Endothelial cell of umbilical vein (primary cell): ENCODE measurements at regions not wholly inside any gene's neighbourhood (a gene's known extent, or its start where the extent isn't known, plus 50 kb on each side); places are given as distances from the start of the nearest gene placed in this dataset.
"Not testable (repeated sequence)": the region's sequence is repeated elsewhere in the genome, so short reads cannot be mapped to it uniquely, and the experiment has no call there.

Experiments used
- BruUV-seq: library from RNA; stranded (reverse); fragments of 400-500 nt; replicated peaks from 2 replicates; lab custom pipeline; 2021; lab: Mats Ljungman, UMichigan
- CTCF ChIA-PET: fragments of 300-600, 350-600 bp; sonication (Branson Sonifier 250); formaldehyde crosslinking; loops from one replicate; lab custom pipeline; 2021; ENCODE audit warnings: antibody characterized with exemption, inconsistent platforms; lab: Charles Lee
- POLR2A ChIA-PET: fragments of 300-600, 350-600 bp; sonication (Branson Sonifier 250); formaldehyde crosslinking; loops from one replicate; lab custom pipeline; 2021; ENCODE audit warnings: antibody characterized with exemption, inconsistent platforms; lab: Charles Lee
- DNase-seq: peaks from one replicate; pipeline ENCODE4 v3.0.0-alpha.2; 2011; ENCODE audit warnings: low read depth, low spot score
- FAIRE-seq: peaks from 2 replicates; lab custom pipeline; 2011; peaks lifted over from hg19 to GRCh38; lab: Jason Lieb, UNC
- H2AFZ ChIP-seq: 2 replicates; pipeline ENCODE4 v1.6.0; 2012; ENCODE audit warnings: low read depth, low read length, control low read depth, inconsistent platforms
- H3K27ac ChIP-seq: 2 replicates; pipeline ENCODE4 v1.5.1; 2011; ENCODE audit warnings: low read depth, mild to moderate bottlenecking, control low read depth, low read length, moderate library complexity; ENCODE audit not compliant: insufficient read depth
- H3K27me3 ChIP-seq, 2 experiments: 2 replicates each; pipeline versions ENCODE4 v1.6.0 to v1.6.1; 2011; ENCODE audit warnings: low read length in 2 of 2, mixed read lengths in 1 of 2; ENCODE audit not compliant: control insufficient read depth in 2 of 2, insufficient read depth in 2 of 2
- H3K36me3 ChIP-seq, 2 experiments: 2 replicates in 1 of 2; 3 replicates in 1 of 2; pipeline ENCODE4 v1.5.1; 2011; ENCODE audit warnings: low read length in 2 of 2, mild to moderate bottlenecking in 1 of 2, moderate library complexity in 1 of 2; ENCODE audit not compliant: control insufficient read depth in 2 of 2, insufficient read depth in 2 of 2; ENCODE audit errors: extremely low read depth in 1 of 2
- H3K4me1 ChIP-seq: 3 replicates; pipeline ENCODE4 v1.5.1; 2011; ENCODE audit warnings: mild to moderate bottlenecking, low read length; ENCODE audit not compliant: control insufficient read depth, insufficient read depth; ENCODE audit errors: extremely low read depth
- H3K4me2 ChIP-seq: 2 replicates; pipeline ENCODE4 v1.6.1; 2011; ENCODE audit warnings: low read length, control low read depth, mixed read lengths; ENCODE audit not compliant: insufficient read depth
- H3K4me3 ChIP-seq, 3 experiments: fragments of 200-600 bp in 1 of 3; sonication (generic), shearing (Covaris generic) in 1 of 3; replicated peaks in 1 of 3; 2 replicates each; pipeline ENCODE4 v1.5.1; 2011 to 2016; ENCODE audit warnings: control low read depth in 3 of 3, low read length in 3 of 3, mild to moderate bottlenecking in 2 of 3, inconsistent platforms in 1 of 3, low read depth in 1 of 3, moderate library complexity in 1 of 3; ENCODE audit not compliant: insufficient read depth in 1 of 3
- H3K79me2 ChIP-seq: 2 replicates; pipeline ENCODE4 v1.6.0; 2012; ENCODE audit warnings: low read length, inconsistent platforms; ENCODE audit not compliant: control insufficient read depth, insufficient read depth
- H3K9ac ChIP-seq: replicated peaks from 2 replicates; pipeline ENCODE3; 2011; ENCODE audit warnings: low read length, control low read depth; ENCODE audit not compliant: insufficient read depth; ENCODE audit errors: extremely low read depth
- H3K9me1 ChIP-seq: replicated peaks from 3 replicates; pipeline ENCODE4 v1.6.0; 2011; ENCODE audit warnings: mild to moderate bottlenecking, low read length; ENCODE audit not compliant: control insufficient read depth, insufficient read depth; ENCODE audit errors: extremely low read depth
- H3K9me3 ChIP-seq: replicated peaks from 2 replicates; pipeline ENCODE4 v1.5.1; 2012; ENCODE audit warnings: low read length, inconsistent platforms; ENCODE audit not compliant: control insufficient read depth, insufficient read depth
- H4K20me1 ChIP-seq: replicated peaks from 2 replicates; pipeline ENCODE3; 2011; ENCODE audit warnings: mild to moderate bottlenecking, low read length; ENCODE audit not compliant: control insufficient read depth, insufficient read depth; ENCODE audit errors: extremely low read depth
- CTCF ChIP-seq, 2 donors: IDR thresholded peaks; 1 replicate in 1 of 2; 2 replicates in 1 of 2; pipeline ENCODE4 v1.5.1; 2011; ENCODE audit warnings: low read length in 2 of 2, mild to moderate bottlenecking in 2 of 2, moderate library complexity in 2 of 2, control low read depth in 1 of 2, inconsistent platforms in 1 of 2, low read depth in 1 of 2; ENCODE audit not compliant: insufficient read depth in 1 of 2; ENCODE audit errors: extremely low read depth in 1 of 2
- EZH2 ChIP-seq: IDR thresholded peaks from 2 replicates; pipeline ENCODE4 v1.6.1; 2012; ENCODE audit warnings: borderline replicate concordance, low read depth, mild to moderate bottlenecking, moderate library complexity, low read length, inconsistent platforms; ENCODE audit not compliant: severe bottlenecking
- FOS ChIP-seq: IDR thresholded peaks from 2 replicates; pipeline ENCODE4 v1.6.1; 2011; ENCODE audit warnings: mild to moderate bottlenecking, low read length, moderate library complexity, borderline replicate concordance; ENCODE audit not compliant: insufficient read depth
- GATA2 ChIP-seq: IDR thresholded peaks from 2 replicates; pipeline ENCODE4 v1.7.0; 2011; ENCODE audit warnings: low read depth, mild to moderate bottlenecking, moderate library complexity, mixed read lengths, low read length; ENCODE audit not compliant: insufficient read length, insufficient read depth
- JUN ChIP-seq: IDR thresholded peaks from 2 replicates; pipeline ENCODE4 v1.6.1; 2011; ENCODE audit warnings: borderline replicate concordance, low read depth; ENCODE audit not compliant: insufficient read length, insufficient read depth
- MAX ChIP-seq: IDR thresholded peaks from 2 replicates; pipeline ENCODE4 v1.6.1; 2011; ENCODE audit not compliant: insufficient read depth, insufficient read length
- MYC ChIP-seq: IDR thresholded peaks from one replicate; pipeline ENCODE4 v1.6.1; 2011; ENCODE audit warnings: mild to moderate bottlenecking, low read depth, low read length
- POLR2A ChIP-seq: IDR thresholded peaks from 2 replicates; pipeline ENCODE4 v1.6.1; 2012; ENCODE audit warnings: low read depth, mild to moderate bottlenecking, control low read depth, low read length
- POLR2AphosphoS5 ChIP-seq: IDR thresholded peaks from 2 replicates; pipeline ENCODE4 v1.6.1; 2012; ENCODE audit warnings: low read depth, mild to moderate bottlenecking, control low read depth, low read length, moderate library complexity; ENCODE audit not compliant: insufficient read depth
- dilution Hi-C: fragments of 300-500 bp; cut with MboI; formaldehyde crosslinking; loops from one replicate; pipeline ENCODE4 v1.15.0; 2019; ENCODE audit warnings: low sequenced_read_pairs; ENCODE audit not compliant: extremely low pct_ligation_motif_present
- intact Hi-C: fragments of 100-400 bp; cut with micrococcal nuclease; formaldehyde crosslinking; loops from one replicate; pipeline ENCODE4 v1.10.0; 2022

DNA sequence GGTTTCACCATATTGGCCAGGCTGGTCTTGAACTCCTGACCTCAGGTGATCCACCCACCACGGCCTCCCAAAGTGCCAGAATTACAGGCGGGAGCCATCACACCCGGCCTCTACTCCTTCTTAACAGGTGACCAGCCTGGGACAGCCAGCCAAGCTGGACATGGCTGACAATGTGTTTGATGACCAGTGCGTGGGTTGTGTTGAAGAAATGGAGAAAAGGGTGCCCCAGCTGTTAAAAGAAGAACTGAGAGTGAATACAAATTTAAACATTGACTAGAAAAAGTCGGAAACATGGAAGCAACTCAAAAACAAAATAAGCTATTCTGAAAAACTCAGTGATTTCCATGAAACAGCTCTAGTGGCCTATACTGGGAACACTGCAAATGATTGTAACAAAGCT is 86.5 kb upstream of the CLPB start:
- DNase-seq, result no peak
- POLR2A ChIA-PET, result no interaction called here
- no peak overlapping the region for H3K27ac ChIP-seq
- H3K9me1 ChIP-seq, result no peaks in the 10 kb centered on the region
- no peak overlapping the region for H3K4me2 ChIP-seq
- no peaks in the 10 kb centered on the region for H3K36me3 ChIP-seq
- H3K27me3 ChIP-seq, result peaks cover 8 to 21% of the 10 kb centered on the region in 2 experiments
- FAIRE-seq, result no peak
- BruUV-seq, result no TSS peak
- no peaks in the 10 kb centered on the region for H3K9me3 ChIP-seq
- TF ChIP-seq POLR2AphosphoS5 (no peak), FOS (no peak), MAX (no peak), EZH2 (no peak), CTCF (IDR thresholded peaks at IDR 0.05; ENCODE audit: extremely low read depth in 1 of 2, insufficient read depth in 1 of 2, low read depth in 1 of 2, low read length in 2 of 2) (no peak), GATA2 (no peak), JUN (no peak), MYC (no peak), POLR2A (no peak)
- dilution Hi-C loops (no loop called here), intact Hi-C loops (no loop called here)
- H3K79me2 ChIP-seq, result no peaks in the 10 kb centered on the region
- no peak overlapping the region for H3K4me3 ChIP-seq
- H2AFZ ChIP-seq, result no peak overlapping the region
- H4K20me1 ChIP-seq, result no peaks in the 10 kb centered on the region
- H3K4me1 ChIP-seq, result no peaks in the 10 kb centered on the region
- CTCF ChIA-PET, result interaction anchor here (1.0 to 3.5 kb wide), 5 partner anchors 11 to 49 kb away, joined by 3 to 13 read pairs (median 3); no protein-coding TSS in a partner anchor
- H3K9ac ChIP-seq, result no peak overlapping the region

- DNase-seq, H3K79me2 ChIP-seq, H3K9ac ChIP-seq, dilution Hi-C loops, H3K27ac ChIP-seq, H3K9me3 ChIP-seq, H3K4me3 ChIP-seq, H3K4me2 ChIP-seq, H3K36me3 ChIP-seq, FAIRE-seq, H3K9me1 ChIP-seq, H3K4me1 ChIP-seq, H4K20me1 ChIP-seq, H2AFZ ChIP-seq, intact Hi-C loops, POLR2A ChIA-PET, BruUV-seq: not testable (repeated sequence)
- peaks cover 8 to 21% of the 10 kb centered on the region in 2 experiments for H3K27me3 ChIP-seq
- CTCF ChIA-PET, result interaction anchor here (3.5 kb wide), 1 partner anchor 48 kb away, joined by 13 read pairs; no protein-coding TSS in a partner anchor
These were observed 85.6 kb upstream of the CLPB start for GRCh38 chr11:72519882-72520281.
